Epithelial cell of esophagus (primary cell): ENCODE measurements at regions not wholly inside any gene's neighbourhood (a gene's known extent, or its start where the extent isn't known, plus 50 kb on each side); places are given as distances from the start of the nearest gene placed in this dataset.

Experiments used
- DNase-seq: peaks from one replicate; pipeline ENCODE4 v3.0.0; 2010; ENCODE audit warnings: low read depth
- H3K4me3 ChIP-seq: 2 replicates; pipeline ENCODE4 v1.5.1; 2011; ENCODE audit warnings: mild to moderate bottlenecking, low read length, control low read depth
- TF ChIP-seq, protein P1 (sequence below): IDR thresholded peaks from 2 replicates; pipeline ENCODE4 v1.5.1; 2011; ENCODE audit warnings: low read depth, mild to moderate bottlenecking, low read length, control low read depth, inconsistent platforms; ENCODE audit not compliant: insufficient read depth; ENCODE audit errors: missing control alignments

DNA sequence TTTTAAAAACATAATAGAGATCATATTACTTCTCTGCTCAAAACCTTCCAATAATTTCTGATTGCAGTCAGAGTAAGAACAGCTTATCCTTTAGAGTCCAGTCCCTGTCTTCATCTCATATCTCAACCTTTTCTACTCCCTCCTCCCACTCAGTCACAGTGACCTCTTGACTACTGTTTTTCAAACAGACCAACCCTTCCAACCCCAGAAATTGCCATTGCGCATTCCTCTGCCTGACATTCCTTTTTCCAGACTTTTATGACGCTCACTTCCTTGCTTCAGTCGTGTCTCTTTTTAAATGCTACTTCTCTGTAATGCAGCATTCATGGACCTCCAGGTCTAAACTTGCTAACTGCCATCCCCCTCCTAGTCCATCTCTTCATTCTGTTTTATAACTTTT is 800.5 kb downstream of the BRINP1 start:
- no peak for DNase-seq
- TF ChIP-seq, protein P1, sequence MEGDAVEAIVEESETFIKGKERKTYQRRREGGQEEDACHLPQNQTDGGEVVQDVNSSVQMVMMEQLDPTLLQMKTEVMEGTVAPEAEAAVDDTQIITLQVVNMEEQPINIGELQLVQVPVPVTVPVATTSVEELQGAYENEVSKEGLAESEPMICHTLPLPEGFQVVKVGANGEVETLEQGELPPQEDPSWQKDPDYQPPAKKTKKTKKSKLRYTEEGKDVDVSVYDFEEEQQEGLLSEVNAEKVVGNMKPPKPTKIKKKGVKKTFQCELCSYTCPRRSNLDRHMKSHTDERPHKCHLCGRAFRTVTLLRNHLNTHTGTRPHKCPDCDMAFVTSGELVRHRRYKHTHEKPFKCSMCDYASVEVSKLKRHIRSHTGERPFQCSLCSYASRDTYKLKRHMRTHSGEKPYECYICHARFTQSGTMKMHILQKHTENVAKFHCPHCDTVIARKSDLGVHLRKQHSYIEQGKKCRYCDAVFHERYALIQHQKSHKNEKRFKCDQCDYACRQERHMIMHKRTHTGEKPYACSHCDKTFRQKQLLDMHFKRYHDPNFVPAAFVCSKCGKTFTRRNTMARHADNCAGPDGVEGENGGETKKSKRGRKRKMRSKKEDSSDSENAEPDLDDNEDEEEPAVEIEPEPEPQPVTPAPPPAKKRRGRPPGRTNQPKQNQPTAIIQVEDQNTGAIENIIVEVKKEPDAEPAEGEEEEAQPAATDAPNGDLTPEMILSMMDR = no peak
- no peak overlapping the region for H3K4me3 ChIP-seq

DNA sequence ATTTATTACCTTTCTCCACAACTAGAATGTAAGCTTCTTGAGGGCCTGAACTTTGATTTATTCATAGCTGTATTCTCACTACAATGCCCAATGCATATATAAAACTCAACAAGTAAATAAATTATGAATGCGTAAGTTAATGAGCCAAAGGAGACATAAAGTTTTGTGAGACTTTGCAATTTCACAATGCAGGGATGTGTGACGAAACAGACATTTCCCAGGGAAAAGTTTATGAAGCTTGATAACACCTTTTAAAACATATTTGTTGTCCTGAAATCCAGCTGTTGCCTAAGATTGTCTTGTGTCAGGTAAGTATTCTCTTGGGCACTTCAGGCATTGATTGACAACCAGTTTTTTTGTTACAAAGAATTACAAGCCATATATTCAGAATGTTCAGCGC is 800.1 kb downstream of the BRINP1 start:
- TF ChIP-seq, protein P1 = no peak
- no peak overlapping the region for H3K4me3 ChIP-seq
- no peak for DNase-seq

GRCh38 chr9:118570066-118570465 is 799.2 kb downstream of the BRINP1 start:
- no peak for DNase-seq
- no peak overlapping the region for H3K4me3 ChIP-seq
- TF ChIP-seq, protein P1 = no peak

DNA sequence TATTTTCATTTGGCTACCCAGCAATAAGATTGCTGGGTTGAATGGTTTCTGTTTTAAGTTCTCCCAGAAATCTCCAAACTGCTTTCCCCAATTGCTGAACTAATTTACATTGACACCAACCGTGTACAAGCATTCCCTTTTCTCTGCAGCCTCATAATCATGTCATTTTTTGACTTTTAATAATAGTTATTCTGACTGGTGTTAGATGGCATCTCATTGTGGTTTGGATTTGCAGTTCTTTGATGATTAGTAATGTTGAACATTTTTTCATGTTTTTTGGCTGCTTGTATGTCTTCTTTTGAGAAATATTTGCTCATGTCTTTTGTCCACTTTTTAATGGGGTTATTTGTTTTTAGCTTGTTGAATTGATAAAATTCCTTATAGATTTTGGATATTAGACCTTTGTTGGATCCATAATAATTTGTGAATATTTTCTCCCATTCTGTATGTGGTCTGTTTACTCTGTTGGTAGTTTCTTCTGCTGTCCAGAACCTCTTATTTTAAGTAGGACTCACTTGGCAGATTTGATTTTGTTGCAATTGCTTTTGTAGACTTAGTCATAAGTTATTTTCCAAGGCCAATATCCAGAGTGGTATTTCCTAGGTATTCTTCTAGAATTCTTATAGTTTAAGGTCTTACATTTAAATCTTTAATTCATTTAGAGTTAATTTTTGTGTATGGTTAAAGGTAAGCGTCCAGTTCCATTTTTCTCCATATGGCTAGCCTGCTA is 793.7 kb downstream of the BRINP1 start:
- no peak for DNase-seq
- H3K4me3 ChIP-seq = no peak overlapping the region
- TF ChIP-seq, protein P1 = no peak

DNA sequence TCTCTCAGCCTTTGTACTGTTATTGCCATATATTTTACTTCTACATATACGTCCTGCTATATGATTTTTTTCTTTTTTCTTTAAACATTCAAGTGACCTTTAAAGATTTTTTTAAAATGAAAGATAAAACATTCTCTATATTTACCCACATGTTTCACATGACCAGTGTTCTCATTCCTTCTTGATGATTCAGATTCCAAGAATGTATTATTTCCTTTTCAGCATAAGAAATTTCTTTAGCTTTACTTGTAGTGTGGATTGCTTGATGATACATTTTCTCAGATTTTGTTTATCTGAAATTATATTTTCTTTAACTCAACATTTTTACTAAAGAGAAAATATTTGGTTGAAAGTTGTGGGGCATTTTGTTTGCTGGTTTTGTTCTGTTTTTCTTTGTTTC is 792.1 kb downstream of the BRINP1 start:
- H3K4me3 ChIP-seq = no peak overlapping the region
- TF ChIP-seq, protein P1 = no peak
- DNase-seq = peak; percentile 52

DNA sequence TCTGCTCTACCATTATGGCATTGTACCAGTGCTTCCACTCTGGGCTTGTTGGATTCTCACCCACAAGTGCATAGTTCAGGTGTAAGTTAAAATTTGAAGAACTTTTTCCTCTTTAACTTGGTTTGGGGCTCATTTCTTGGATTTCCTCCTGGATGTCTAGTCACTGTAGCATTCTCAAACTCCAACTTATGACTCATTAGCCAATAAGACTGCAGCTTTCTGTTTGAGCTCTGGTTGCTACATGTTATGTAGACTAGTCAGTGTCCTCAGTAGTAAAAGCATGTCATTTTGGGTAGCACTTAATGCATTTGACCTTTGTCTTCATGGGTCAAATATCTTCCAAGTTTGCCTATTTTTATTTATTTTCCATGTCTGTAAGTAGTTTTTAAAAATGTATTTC is 790.8 kb downstream of the BRINP1 start:
- TF ChIP-seq, protein P1 = no peak
- DNase-seq = peak; percentile 75
- no peak overlapping the region for H3K4me3 ChIP-seq

DNA sequence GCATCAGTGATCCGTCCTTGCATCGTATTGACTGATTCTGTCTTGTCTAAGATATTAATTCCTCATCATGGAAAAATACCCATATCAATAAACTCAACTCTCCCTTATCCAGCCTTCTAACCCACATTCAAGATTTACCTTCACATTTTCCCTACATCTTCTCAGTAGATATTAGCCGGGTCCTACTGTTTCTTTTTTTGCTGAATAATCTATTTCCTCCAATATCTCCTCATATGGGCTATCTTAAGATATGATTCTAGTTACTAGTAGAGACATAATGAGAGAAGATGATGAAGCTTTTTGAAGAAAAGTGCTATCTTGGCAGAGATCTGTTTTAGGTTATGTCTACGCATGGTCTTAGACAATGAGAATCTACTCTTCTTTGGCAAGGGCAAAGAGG is 785.8 kb downstream of the BRINP1 start:
- DNase-seq = no peak
- H3K4me3 ChIP-seq = no peak overlapping the region

More for the DNA sequence above, 785.8 kb downstream of the BRINP1 start:
- TF ChIP-seq, protein P1 = no peak
